Fibroblast of upper back skin (primary cell): ENCODE measurements at regions not wholly inside any gene's neighbourhood (a gene's known extent, or its start where the extent isn't known, plus 50 kb on each side); places are given as distances from the start of the nearest gene placed in this dataset.

Experiments
- DNase-seq: peaks from one replicate; pipeline ENCODE4 v3.0.0-alpha.2; 2013

- DNase-seq: peak; percentile 76
Measured at GRCh38 chr5:82384034-82384750, 106.0 kb upstream of the RPS23 start.

- no peak for DNase-seq
Measured at GRCh38 chr5:82381591-82381990, 103.4 kb upstream of the RPS23 start.

GRCh38 chr5:82376307-82376706, 98.2 kb upstream of the RPS23 start:
- no peak for DNase-seq

GRCh38 chr5:82375488-82376244, 97.5 kb upstream of the RPS23 start:
- no peak for DNase-seq

GRCh38 chr5:82374637-82375036, 96.5 kb upstream of the RPS23 start:
- no peak for DNase-seq

- DNase-seq: no peak
Measured at GRCh38 chr5:82367930-82368329, 89.8 kb upstream of the RPS23 start.

GRCh38 chr5:82365744-82366228, 87.6 kb upstream of the RPS23 start:
- DNase-seq: peak; percentile 60

GRCh38 chr5:82365026-82365425, 86.9 kb upstream of the RPS23 start:
- DNase-seq: no peak

GRCh38 chr5:82364497-82364896, 86.3 kb upstream of the RPS23 start:
- peak; percentile 81 for DNase-seq

- no peak for DNase-seq
Measured at GRCh38 chr5:82363524-82363923, 85.4 kb upstream of the RPS23 start.

- DNase-seq: no peak
Measured at GRCh38 chr5:82362636-82363035, 84.5 kb upstream of the RPS23 start.

GRCh38 chr5:82360022-82360421, 81.9 kb upstream of the RPS23 start:
- DNase-seq: no peak

- peak; percentile 42 for DNase-seq
Measured at GRCh38 chr5:82359272-82359671, 81.1 kb upstream of the RPS23 start.

GRCh38 chr5:82358457-82358856, 80.3 kb upstream of the RPS23 start:
- peak; percentile 80 for DNase-seq

GRCh38 chr5:82356808-82357671, 78.9 kb upstream of the RPS23 start:
- peak; percentile 95 for DNase-seq

- DNase-seq: peak; percentile 64
Measured at GRCh38 chr5:82356021-82356420, 77.9 kb upstream of the RPS23 start.

GRCh38 chr5:82355496-82355895, 77.3 kb upstream of the RPS23 start:
- DNase-seq: no peak

- DNase-seq: no peak
Measured at GRCh38 chr5:82355053-82355452, 76.9 kb upstream of the RPS23 start.

- DNase-seq: no peak
Measured at GRCh38 chr5:82354543-82354942, 76.4 kb upstream of the RPS23 start.

- DNase-seq: no peak
Measured at GRCh38 chr5:82353522-82353921, 75.4 kb upstream of the RPS23 start.

- no peak for DNase-seq
Measured at GRCh38 chr5:82352146-82352791, 74.1 kb upstream of the RPS23 start.

GRCh38 chr5:82351754-82352145, 73.6 kb upstream of the RPS23 start:
- DNase-seq: peak; percentile 82

- DNase-seq: no peak
Measured at GRCh38 chr5:82351297-82351696, 73.1 kb upstream of the RPS23 start.
